Suprapubic skin (tissue), 4 donors: ENCODE measurements at regions not wholly inside any gene's neighbourhood (a gene's known extent, or its start where the extent isn't known, plus 50 kb on each side); places are given as distances from the start of the nearest gene placed in this dataset.

ENCODE experiments used
- EP300 ChIP-seq: sonication (generic); formaldehyde crosslinking; IDR thresholded peaks from one replicate; pipeline ENCODE4 v1.6.1; 2017; ENCODE audit warnings: antibody characterized with exemption
- POLR2A ChIP-seq, 2 donors: fragments of 450-650 bp; IDR thresholded peaks; one replicate each; pipeline ENCODE4 v1.6.1; 2017; ENCODE audit warnings: antibody characterized with exemption in 2 of 2, mild to moderate bottlenecking in 2 of 2, moderate library complexity in 2 of 2
- POLR2AphosphoS5 ChIP-seq, 3 donors: sonication (generic); formaldehyde crosslinking; IDR thresholded peaks; one replicate each; pipeline ENCODE4 v1.6.1; 2017; ENCODE audit warnings: antibody characterized with exemption in 3 of 3
- TF ChIP-seq, protein P1 (sequence below), 2 donors: fragments of 200-600 bp in 1 of 2; fragments of 450-650 bp in 1 of 2; sonication (generic) in 1 of 2; IDR thresholded peaks; one replicate each; pipeline ENCODE4 v1.5.1; 2016 to 2019; ENCODE audit warnings: antibody characterized with exemption in 2 of 2, mild to moderate bottlenecking in 1 of 2, moderate library complexity in 1 of 2

DNA sequence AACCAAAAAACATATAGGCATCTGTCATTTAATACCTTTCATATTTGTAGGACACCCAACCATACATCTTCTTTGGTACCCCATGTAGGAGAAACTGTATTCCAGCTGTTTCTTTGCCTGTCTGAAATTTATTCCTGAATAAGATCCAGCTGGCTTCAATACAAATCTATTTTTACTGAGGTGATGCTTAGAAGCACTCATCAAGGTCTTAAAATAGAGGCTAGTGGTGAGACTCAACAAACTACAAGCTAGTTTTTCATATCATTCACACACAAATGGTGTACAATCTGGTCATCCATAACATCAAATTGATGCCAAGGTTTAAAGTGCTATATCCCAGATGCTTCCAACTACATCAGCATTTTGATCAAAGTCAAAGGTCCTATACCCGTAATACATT lies 1071.3 kb upstream of the MIR17HG start:
- TF ChIP-seq, protein P1, sequence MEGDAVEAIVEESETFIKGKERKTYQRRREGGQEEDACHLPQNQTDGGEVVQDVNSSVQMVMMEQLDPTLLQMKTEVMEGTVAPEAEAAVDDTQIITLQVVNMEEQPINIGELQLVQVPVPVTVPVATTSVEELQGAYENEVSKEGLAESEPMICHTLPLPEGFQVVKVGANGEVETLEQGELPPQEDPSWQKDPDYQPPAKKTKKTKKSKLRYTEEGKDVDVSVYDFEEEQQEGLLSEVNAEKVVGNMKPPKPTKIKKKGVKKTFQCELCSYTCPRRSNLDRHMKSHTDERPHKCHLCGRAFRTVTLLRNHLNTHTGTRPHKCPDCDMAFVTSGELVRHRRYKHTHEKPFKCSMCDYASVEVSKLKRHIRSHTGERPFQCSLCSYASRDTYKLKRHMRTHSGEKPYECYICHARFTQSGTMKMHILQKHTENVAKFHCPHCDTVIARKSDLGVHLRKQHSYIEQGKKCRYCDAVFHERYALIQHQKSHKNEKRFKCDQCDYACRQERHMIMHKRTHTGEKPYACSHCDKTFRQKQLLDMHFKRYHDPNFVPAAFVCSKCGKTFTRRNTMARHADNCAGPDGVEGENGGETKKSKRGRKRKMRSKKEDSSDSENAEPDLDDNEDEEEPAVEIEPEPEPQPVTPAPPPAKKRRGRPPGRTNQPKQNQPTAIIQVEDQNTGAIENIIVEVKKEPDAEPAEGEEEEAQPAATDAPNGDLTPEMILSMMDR (IDR thresholded peaks at IDR 0.05) = no peak
- no peak for TF ChIP-seq POLR2A (IDR thresholded peaks at IDR 0.05)
- no peak for TF ChIP-seq EP300
- TF ChIP-seq POLR2AphosphoS5 (IDR thresholded peaks at IDR 0.05) = no peak
